Ishikawa (cell line): ENCODE measurements at regions not wholly inside any gene's neighbourhood (a gene's known extent, or its start where the extent isn't known, plus 50 kb on each side); places are given as distances from the start of the nearest gene placed in this dataset.

ENCODE experiments used
- CEBPB ChIP-seq: IDR thresholded peaks from 2 replicates; pipeline ENCODE4 v1.6.1; 2012
- CREB1 ChIP-seq: IDR thresholded peaks from 2 replicates; pipeline ENCODE4 v1.6.1; 2012; ENCODE audit warnings: low read depth
- EGR1 ChIP-seq: IDR thresholded peaks from 2 replicates; pipeline ENCODE4 v1.6.1; 2012
- EP300 ChIP-seq: IDR thresholded peaks from 2 replicates; pipeline ENCODE4 v1.6.1; 2012; ENCODE audit warnings: borderline replicate concordance
- FOXM1 ChIP-seq: IDR thresholded peaks from 2 replicates; pipeline ENCODE4 v1.6.1; 2012; ENCODE audit warnings: low read depth, borderline replicate concordance
- NFIC ChIP-seq: IDR thresholded peaks from 2 replicates; pipeline ENCODE4 v1.6.1; 2012
- RAD21 ChIP-seq: IDR thresholded peaks from 2 replicates; pipeline ENCODE4 v1.6.1; 2012; ENCODE audit warnings: low read depth
- TAF1 ChIP-seq: IDR thresholded peaks from 2 replicates; pipeline ENCODE4 v1.6.1; 2012; ENCODE audit warnings: low read depth, mild to moderate bottlenecking
- TCF12 ChIP-seq: IDR thresholded peaks from 2 replicates; pipeline ENCODE4 v1.6.1; 2012; ENCODE audit warnings: low read depth
- TEAD4 ChIP-seq: IDR thresholded peaks from 2 replicates; pipeline ENCODE4 v1.6.1; 2012
- YY1 ChIP-seq: IDR thresholded peaks from 2 replicates; pipeline ENCODE4 v1.6.1; 2012; ENCODE audit warnings: low read depth
- ZBTB7A ChIP-seq: IDR thresholded peaks from 2 replicates; pipeline ENCODE4 v1.6.1; 2012; ENCODE audit warnings: low read depth
- TF ChIP-seq, protein P1 (sequence below): IDR thresholded peaks from 2 replicates; pipeline ENCODE4 v1.6.1; 2012; ENCODE audit warnings: low read depth, mild to moderate bottlenecking
- TF ChIP-seq, protein P2 (sequence below): IDR thresholded peaks from 2 replicates; pipeline ENCODE4 v1.6.1; 2012
- TF ChIP-seq, protein P3 (sequence below): IDR thresholded peaks from 2 replicates; pipeline ENCODE4 v1.6.1; 2012

DNA sequence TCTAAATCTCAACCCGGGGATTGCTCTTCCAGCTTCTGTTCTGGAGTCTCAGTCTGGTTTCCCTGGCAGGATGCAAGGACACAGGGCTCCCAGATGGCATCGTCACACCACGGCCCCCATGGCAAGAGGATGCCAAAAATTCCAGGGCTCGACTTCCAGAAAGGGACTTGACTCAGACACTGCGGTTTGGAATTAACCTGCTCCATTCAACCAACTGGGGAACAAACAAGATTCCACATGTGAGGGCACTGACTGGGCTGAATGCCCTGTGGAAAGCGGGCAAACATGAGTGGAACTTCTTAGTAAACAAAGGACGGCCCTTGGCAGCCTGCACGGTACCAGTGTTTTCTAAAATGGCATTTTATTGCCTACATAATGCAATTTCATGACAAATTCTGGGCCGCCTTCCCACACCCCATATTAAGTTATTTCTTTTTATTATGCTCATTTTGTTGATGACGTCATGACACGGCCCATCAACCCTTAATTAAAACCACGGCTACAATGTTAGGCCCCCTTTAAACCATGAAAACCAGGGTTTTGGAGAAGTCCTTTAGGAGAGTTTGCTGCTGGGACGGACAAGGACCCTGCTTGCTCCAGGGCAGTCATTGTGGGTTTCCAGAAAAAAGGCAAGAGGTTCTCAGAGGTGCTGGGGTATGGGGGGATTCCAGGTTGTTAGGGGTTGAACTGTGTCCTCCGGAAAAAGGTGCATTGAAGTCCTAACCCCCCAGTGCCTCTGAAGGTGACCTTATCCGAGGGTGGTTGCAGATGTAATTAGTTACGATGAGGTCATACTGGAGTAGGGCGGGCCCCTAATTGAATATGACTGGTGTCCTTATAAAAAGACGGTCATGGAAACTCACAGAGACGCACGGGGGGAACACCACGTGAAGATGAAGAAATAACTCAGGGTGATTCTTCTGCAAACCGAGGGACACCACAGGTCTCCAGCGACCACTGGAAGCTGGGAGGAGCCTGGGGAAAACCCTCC, 205.6 kb downstream of the FOXL1 start:
- TF ChIP-seq, protein P1, sequence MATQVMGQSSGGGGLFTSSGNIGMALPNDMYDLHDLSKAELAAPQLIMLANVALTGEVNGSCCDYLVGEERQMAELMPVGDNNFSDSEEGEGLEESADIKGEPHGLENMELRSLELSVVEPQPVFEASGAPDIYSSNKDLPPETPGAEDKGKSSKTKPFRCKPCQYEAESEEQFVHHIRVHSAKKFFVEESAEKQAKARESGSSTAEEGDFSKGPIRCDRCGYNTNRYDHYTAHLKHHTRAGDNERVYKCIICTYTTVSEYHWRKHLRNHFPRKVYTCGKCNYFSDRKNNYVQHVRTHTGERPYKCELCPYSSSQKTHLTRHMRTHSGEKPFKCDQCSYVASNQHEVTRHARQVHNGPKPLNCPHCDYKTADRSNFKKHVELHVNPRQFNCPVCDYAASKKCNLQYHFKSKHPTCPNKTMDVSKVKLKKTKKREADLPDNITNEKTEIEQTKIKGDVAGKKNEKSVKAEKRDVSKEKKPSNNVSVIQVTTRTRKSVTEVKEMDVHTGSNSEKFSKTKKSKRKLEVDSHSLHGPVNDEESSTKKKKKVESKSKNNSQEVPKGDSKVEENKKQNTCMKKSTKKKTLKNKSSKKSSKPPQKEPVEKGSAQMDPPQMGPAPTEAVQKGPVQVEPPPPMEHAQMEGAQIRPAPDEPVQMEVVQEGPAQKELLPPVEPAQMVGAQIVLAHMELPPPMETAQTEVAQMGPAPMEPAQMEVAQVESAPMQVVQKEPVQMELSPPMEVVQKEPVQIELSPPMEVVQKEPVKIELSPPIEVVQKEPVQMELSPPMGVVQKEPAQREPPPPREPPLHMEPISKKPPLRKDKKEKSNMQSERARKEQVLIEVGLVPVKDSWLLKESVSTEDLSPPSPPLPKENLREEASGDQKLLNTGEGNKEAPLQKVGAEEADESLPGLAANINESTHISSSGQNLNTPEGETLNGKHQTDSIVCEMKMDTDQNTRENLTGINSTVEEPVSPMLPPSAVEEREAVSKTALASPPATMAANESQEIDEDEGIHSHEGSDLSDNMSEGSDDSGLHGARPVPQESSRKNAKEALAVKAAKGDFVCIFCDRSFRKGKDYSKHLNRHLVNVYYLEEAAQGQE: no peak
- TF ChIP-seq CREB1 (no peak), EP300 (no peak), TEAD4 (no peak), TCF12 (no peak), CEBPB (no peak), EGR1 (no peak), ZBTB7A (no peak), NFIC (no peak), YY1 (no peak), RAD21 (no peak), TAF1 (no peak), FOXM1 (no peak)
- TF ChIP-seq, protein P2, sequence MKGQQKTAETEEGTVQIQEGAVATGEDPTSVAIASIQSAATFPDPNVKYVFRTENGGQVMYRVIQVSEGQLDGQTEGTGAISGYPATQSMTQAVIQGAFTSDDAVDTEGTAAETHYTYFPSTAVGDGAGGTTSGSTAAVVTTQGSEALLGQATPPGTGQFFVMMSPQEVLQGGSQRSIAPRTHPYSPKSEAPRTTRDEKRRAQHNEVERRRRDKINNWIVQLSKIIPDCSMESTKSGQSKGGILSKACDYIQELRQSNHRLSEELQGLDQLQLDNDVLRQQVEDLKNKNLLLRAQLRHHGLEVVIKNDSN: no peak
- TF ChIP-seq, protein P3, sequence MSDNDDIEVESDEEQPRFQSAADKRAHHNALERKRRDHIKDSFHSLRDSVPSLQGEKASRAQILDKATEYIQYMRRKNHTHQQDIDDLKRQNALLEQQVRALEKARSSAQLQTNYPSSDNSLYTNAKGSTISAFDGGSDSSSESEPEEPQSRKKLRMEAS: no peak

DNA sequence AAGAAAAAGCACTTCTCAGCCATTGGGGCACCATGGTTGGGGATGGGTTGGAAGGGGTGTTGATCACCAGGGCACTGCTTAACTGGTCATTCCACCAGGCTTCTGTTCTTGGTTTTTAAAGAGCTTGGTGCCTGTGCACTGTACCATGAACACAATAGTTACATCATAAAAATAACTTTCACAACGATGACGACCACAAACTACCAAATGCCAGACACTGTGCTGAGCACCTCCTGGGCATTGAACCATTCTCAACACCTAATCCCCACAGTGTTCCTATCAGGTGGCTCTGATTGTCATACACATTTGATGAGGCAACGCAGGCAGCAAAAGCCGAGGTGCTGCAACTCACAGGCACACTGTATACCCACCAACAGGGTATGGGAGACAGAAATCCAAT, 208.0 kb downstream of the FOXL1 start:
- no peak for TF ChIP-seq FOXM1

DNA sequence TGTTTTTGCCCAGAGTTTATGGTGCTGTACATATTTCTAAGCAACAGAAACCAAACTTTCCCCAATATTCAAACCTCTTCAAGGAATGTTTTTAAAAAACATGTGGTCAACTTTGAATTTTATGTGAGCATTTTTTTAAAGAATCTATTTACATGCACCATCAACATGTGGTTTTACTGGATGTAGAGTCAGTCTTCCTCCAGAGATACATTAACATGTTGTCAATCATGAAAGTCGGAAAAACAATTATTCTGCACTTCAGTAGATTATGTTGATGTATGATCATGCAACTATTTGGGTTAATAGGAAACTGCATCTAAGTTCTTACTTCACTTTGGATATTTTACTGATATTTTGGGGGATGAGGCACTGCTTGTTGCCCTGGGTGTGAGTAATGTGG, 208.6 kb downstream of the FOXL1 start:
- TF ChIP-seq, protein P3: no peak
- TF ChIP-seq RAD21: no peak
- no peak for TF ChIP-seq CREB1
- TF ChIP-seq YY1: no peak
- TF ChIP-seq ZBTB7A: no peak
- TF ChIP-seq CEBPB: no peak
- TF ChIP-seq TCF12: no peak
- no peak for TF ChIP-seq TAF1
- TF ChIP-seq TEAD4: no peak

DNA sequence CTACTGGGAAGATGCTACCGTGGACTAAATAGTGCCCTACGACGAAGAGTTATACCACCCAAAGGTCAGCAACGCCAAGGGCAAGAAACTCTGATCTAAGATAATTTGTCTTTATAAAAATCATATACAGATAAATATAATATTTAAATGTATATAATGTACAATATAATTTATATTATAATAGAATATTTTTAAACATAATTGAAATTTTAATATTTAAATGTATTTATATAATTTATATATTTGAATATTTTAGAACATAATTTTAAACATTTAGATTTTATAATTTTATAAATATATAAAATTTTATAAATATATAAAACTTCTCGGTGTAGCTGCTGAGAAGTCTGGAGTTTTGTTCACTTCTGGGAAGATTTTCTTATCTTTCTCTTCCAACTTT, 209.2 kb downstream of the FOXL1 start:
- TF ChIP-seq YY1 (no peak), NFIC (no peak), EP300 (no peak), TCF12 (no peak), CREB1 (no peak), FOXM1 (no peak), EGR1 (no peak), TAF1 (no peak), TEAD4 (no peak), ZBTB7A (no peak), RAD21 (no peak), CEBPB (no peak)
- TF ChIP-seq, protein P3: no peak
- TF ChIP-seq, protein P1: no peak
- TF ChIP-seq, protein P2: no peak

DNA sequence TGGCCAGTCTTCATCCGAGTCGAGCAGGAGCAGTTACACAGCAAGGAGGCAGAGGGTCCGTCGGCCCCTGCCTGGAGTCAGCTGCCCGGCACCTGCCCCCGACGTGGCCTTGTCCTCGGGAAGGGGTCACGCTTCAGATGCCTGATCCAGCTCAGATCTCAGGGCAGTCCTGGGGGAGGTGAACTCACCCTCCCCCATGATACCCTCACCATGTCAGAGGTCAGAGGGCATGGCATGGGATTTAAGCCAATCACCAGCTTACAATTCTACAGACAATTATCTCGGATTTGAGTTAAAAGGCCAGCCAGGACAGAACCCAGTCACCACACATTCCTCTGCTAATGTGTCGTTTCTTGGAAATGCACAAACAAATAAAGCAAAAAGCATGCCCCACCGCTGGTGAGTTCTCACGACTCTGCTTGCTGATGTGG, 211.3 kb downstream of the FOXL1 start:
- TF ChIP-seq ZBTB7A: no peak
- TF ChIP-seq CREB1: no peak
- no peak for TF ChIP-seq FOXM1
- TF ChIP-seq NFIC: no peak
- TF ChIP-seq TCF12: no peak
